ENCODE measurements at regions not wholly inside any gene's neighbourhood (a gene's known extent, or its start where the extent isn't known, plus 50 kb on each side); places are given as distances from the start of the nearest gene placed in this dataset.

DNA sequence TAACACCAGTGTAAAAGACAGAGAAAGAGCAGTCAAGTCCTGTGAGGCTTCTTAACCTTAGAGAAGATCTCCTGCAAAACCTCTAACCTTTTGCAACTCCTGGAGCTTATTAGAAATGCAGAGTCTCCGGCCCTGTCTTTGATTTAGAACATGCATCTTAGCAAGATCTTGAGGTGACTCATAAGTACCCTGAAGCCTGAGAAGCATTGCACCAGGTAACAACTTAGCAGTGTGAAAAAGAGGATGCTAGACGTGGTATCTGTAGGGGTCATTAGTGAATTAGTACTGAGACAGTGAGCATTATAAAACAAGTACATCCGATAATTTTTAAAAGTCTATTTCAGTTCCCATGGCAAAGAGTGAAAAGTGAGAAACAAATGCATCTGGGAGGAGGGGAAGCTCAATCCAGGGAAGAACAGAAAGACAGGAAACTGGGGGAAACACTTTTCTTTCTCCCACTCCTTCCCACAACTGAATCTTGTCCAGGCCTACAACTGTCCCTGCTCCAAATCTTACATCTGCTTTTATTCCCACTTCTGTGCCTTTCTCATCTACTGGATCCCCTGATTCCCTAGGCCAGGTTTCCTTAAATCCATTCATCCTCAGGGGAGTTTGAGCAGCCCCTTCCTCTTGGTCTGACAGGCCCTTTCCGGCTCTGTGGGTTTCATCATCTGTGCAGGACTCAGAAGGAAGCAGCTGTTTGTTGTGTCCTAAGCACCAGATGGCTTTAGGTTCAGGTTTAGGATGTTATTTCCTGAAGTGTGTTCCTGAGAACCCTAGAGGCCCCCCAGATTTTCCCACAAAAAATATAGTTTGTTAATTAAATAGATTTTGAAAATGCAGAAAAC is 128.1 kb upstream of the IL12A start:
- no peak for FAIRE-seq

DNA sequence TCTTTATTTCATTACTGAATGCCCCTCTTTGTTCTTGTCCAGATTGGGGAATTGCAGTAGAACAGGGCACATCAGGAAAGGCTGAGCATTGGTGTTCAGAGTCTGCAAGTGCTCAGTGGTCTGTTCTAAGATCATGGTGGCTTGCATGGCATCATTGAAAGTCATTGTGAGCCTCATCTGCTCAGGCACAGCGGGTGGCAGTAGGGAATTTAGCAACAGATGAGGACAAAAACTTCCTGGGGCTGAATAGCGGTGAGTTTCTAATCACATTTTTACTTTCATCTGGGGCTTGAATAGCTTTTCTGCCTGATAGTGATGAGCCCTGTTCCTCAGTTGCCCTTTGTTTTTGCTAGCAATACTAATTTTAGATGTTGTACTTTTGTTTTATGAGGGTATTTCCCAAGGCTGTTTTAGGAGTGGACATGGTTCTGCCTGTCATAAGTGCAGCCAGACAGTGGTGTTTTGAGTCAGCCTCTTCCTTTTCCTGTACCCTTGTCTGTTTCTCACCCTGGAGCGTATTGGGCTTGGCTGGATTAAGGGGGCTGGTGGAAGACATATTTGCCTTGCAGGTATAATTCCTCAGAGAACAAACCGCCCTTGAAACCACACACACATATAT is 127.2 kb upstream of the IL12A start:
- FAIRE-seq (no peak), DNase-seq (ENCODE audit: low read depth) (no peak)
- H3K27me3 ChIP-seq (ENCODE audit: control insufficient read depth, insufficient read depth, low read length), result no peaks in the 10 kb centered on the region
- TF ChIP-seq, protein P1, sequence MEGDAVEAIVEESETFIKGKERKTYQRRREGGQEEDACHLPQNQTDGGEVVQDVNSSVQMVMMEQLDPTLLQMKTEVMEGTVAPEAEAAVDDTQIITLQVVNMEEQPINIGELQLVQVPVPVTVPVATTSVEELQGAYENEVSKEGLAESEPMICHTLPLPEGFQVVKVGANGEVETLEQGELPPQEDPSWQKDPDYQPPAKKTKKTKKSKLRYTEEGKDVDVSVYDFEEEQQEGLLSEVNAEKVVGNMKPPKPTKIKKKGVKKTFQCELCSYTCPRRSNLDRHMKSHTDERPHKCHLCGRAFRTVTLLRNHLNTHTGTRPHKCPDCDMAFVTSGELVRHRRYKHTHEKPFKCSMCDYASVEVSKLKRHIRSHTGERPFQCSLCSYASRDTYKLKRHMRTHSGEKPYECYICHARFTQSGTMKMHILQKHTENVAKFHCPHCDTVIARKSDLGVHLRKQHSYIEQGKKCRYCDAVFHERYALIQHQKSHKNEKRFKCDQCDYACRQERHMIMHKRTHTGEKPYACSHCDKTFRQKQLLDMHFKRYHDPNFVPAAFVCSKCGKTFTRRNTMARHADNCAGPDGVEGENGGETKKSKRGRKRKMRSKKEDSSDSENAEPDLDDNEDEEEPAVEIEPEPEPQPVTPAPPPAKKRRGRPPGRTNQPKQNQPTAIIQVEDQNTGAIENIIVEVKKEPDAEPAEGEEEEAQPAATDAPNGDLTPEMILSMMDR (IDR thresholded peaks at IDR 0.05; ENCODE audit: insufficient read depth, low read length, severe bottlenecking), result no peak
- no peaks in the 10 kb centered on the region for H3K36me3 ChIP-seq (ENCODE audit: control insufficient read depth, insufficient read depth, low read length)
- no peak overlapping the region for H3K4me3 ChIP-seq (ENCODE audit: low read depth, low read length)

More for the DNA sequence above, 128.1 kb upstream of the IL12A start:
- Histone ChIP-seq H3K4me3 (ENCODE audit: low read depth, low read length) (no peak overlapping the region), H3K27me3 (ENCODE audit: control insufficient read depth, insufficient read depth, low read length) (no peaks in the 10 kb centered on the region), H3K36me3 (ENCODE audit: control insufficient read depth, insufficient read depth, low read length) (no peaks in the 10 kb centered on the region)
- TF ChIP-seq, protein P1 (IDR thresholded peaks at IDR 0.05; ENCODE audit: insufficient read depth, low read length, severe bottlenecking), result no peak
- DNase-seq (ENCODE audit: low read depth), result no peak

DNA sequence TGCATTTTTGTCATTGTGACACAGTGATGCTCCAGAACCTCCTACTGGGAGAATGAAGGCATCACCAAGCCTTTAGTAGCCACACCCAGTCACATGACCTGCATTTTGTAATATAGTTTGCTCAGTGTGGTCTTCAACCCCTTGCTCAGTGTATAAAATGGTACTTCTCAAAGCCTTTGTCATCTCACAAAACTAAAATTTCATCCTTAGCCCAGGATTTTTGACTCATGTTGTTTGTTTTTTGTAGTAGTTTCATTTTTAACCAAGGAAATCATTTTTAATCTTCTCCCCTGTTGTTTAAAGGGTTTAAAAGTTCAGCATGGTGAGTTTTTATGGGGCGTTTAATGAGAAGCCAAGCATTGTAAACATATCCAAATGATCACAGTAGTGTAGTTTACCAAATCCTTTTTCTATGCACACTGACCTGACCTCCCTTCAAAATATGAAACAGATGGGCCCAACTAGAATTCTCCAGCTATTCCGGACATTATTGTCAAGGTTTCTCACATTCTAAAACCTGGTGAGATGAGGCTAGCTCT is 123.5 kb upstream of the IL12A start:
- H3K36me3 ChIP-seq (ENCODE audit: control insufficient read depth, insufficient read depth, low read length), result no peaks in the 10 kb centered on the region
- no peaks in the 10 kb centered on the region for H3K27me3 ChIP-seq (ENCODE audit: control insufficient read depth, insufficient read depth, low read length)
- no peak for FAIRE-seq
- H3K4me3 ChIP-seq (ENCODE audit: low read depth, low read length), result no peak overlapping the region
- no peak for DNase-seq (ENCODE audit: low read depth)
- TF ChIP-seq, protein P1 (IDR thresholded peaks at IDR 0.05; ENCODE audit: insufficient read depth, low read length, severe bottlenecking), result no peak

DNA sequence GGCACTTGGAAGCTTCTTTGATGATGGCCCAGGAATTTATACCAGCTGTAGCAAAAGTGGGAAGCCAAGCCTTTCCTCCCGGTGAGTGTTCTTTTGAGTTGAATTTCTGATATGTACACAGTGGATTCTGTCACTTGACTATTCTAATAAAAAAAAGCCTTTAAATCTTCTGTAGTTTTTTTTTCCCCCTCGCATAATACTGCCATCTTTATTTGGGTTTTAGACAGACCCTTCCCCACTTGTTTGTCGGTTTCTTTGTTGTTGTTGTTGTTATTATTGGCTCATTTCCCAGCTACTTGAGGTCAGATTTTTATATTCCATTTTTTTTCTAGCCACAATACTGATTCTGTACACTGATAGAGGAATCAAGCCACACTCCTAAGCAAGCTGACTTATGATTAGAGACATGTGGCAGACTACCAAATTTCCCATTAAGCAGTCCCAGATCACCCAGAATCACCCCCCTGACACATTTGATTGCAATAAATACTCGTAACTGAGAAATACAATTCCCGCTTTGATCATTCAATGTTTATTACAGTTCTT is 122.4 kb upstream of the IL12A start:
- FAIRE-seq (no peak), DNase-seq (ENCODE audit: low read depth) (no peak)
- H3K36me3 ChIP-seq (ENCODE audit: control insufficient read depth, insufficient read depth, low read length), result no peaks in the 10 kb centered on the region
- TF ChIP-seq, protein P1 (IDR thresholded peaks at IDR 0.05; ENCODE audit: insufficient read depth, low read length, severe bottlenecking), result no peak
- H3K27me3 ChIP-seq (ENCODE audit: control insufficient read depth, insufficient read depth, low read length), result no peaks in the 10 kb centered on the region
- H3K4me3 ChIP-seq (ENCODE audit: low read depth, low read length), result no peak overlapping the region

DNA sequence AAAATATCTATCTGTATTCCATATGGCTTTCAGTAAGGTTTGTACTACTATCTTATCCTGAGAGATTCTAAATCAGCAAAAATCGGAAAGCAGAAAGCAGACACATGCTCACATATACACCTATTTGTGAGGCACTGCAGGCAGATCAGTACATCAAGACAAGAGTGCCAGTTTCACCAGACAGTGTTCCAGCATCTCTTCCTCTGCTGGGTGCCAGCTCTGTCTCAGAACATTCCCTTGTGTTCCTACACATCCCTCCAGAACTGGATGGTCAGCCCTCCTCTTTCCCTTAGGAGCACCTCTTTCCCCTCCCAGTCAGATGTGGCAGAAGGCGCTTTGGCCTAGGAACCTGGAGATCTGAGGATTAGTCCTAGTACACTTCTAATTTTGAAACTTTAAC is 121.3 kb upstream of the IL12A start:
- Histone ChIP-seq H3K36me3 (ENCODE audit: control insufficient read depth, insufficient read depth, low read length) (no peaks in the 10 kb centered on the region), H3K27me3 (ENCODE audit: control insufficient read depth, insufficient read depth, low read length) (no peaks in the 10 kb centered on the region), H3K4me3 (ENCODE audit: low read depth, low read length) (no peak overlapping the region)
- TF ChIP-seq, protein P1 (IDR thresholded peaks at IDR 0.05; ENCODE audit: insufficient read depth, low read length, severe bottlenecking), result no peak
- DNase-seq (ENCODE audit: low read depth), result no peak
- no peak for FAIRE-seq

Measured in bronchial epithelial cell (primary cell).